ENCODE measurements at regions not wholly inside any gene's neighbourhood (a gene's known extent, or its start where the extent isn't known, plus 50 kb on each side); places are given as distances from the start of the nearest gene placed in this dataset.
A peak's percentile ranks its signal among the peaks of the same experiment; 100 is the strongest.

DNA sequence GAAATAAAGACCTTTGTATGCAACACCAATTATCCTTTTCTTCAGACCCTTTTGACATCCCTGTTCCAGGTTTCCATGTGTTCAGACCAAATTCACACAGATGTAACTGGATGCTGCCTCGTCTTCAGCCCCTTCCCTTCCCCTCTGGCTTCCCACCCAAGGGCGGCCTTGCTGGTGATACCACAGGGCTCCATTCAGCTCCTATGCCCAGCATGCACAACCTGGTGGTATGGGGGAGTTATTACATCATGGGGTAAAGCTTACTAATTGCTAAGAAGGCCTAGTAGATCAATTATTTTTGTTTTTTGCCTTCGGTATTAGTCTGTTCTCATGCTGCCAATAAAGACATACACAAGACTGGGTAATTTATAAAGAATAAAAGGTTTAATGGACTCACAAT is 317.0 kb upstream of the CXXC4 start:
- no peak for DNase-seq

DNA sequence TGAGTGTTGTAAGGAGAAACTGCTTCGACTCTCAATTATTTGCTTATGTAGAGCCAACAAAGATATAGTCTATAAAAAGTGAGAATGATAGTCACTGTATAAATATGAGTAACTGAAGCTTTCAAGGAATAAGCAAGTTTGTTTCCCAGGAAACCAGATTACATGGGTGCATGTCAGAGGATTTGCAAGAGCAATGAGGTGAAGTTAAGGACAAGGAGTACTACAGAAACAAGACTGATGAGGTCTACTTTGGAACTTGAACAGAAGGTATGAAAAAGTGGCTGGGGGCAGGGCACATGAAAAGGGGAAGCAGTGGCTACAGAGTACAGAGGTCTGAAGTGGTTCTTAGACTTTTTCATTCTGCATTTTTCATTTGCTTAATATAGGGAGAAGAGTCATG is 321.0 kb upstream of the CXXC4 start:
- DNase-seq: no peak

DNA sequence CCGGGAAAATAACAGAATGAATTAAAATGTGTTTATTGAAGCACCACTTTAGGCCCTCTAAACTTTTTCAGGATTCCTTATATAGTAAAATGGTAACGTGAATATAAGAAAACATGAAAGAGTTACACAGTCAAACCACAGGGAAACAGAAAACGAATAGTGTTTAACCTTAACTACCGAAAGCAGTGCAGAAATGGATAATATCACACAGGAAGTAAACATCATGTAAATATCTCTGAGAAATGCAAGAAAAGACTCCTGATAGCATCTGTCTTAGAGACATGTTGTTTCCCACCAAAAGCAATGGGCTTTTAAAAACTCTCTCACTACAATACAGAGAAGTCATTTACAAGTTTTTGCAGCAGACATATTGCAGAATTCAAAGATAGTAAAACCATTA is 323.9 kb upstream of the CXXC4 start:
- no peak for DNase-seq

DNA sequence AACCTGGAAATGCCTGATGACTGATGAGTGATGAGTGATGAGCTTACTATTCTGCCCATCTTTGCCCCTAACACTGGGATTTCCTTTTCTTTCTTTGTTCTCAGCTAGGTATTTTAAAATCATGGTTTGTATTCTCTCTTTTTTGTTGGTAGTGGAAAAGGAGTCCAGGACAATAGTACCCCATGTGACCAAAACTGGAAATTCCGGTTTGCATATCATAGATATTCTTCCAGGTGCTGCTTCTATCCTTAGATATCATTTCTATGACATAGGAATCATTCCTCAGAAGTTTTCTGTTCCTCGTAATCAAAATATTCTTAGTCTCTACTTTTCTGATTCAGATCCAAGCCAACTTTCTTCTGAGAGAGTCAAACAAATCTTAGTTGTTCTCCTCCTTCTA is 320.5 kb upstream of the TET2 start:
- DNase-seq: no peak

DNA sequence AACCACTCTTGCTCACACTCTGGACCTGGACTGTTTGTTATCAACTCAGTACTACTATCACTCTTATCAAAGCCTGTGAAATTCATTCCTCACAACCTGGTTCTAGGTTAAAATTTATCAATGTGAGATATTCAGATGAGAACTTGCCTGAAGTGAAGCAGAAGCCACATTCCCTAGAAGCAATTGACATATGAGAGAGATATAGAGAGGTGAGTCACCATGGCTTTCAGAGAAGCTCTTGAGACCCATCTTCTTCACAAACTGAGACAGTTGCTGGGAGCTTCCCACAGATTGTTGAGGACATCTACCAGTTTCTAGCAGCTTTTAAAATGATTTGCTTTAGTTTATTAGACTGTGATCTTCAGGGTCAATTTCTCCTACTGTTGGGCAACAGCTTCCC is 316.9 kb upstream of the TET2 start:
- no peak for DNase-seq

DNA sequence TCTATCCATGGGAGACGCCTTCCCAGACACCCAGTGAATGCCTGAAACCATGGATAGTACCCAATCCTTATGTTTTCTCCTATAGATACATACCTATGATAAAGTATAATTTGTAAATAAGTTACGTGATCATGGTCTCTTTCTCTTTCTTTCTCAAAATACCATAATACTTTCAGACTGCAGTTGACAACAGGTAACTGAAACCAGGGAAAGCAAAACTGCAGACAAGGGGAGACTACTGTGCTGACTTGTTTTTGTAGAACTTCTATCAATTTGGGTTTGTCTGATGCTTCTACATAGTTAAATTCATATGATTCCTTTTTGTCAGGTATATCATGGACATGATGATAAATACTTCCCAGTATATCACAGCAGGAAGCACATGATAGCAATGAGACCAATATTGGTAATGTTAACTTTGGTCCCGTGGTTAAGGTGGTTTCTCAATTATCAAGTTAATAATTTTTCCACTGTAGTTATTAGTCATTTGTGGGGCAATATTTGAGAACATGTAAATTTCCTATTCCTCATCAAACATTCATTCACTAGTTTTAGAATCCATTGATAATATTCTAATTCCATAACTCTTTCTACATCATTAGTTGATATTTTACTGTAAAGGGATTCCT is 298.0 kb upstream of the TET2 start:
- no peak for DNase-seq

DNA sequence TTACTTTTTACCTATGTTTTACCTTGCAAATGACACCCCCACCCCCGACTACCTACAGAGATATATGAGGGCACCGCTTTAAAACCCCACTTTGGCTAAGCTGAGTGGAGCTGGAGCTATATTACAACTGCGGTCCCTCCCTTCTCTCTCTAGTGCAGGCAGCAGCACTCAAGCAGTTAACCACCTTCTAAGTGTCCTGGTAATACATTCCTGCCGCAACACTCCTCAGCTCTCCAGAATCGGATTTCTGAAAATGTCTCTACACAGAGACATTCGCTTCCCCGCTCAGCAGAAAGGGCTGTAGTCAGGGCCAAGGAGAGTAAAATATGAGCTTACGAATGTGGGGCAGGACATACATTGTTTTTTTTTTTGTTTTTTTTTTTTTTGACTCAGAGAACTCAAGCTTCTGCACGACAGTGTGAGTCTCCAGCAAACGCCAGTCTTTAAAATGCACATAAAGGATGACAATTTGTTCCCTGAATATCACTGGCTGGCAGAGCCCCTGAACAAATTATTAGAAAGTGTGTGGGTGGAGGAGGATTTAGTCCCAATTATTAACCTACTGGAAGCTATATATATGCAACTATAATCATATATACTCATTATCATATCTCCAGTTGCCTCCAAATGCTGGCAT is 287.0 kb upstream of the TET2 start:
- DNase-seq: no peak

DNA sequence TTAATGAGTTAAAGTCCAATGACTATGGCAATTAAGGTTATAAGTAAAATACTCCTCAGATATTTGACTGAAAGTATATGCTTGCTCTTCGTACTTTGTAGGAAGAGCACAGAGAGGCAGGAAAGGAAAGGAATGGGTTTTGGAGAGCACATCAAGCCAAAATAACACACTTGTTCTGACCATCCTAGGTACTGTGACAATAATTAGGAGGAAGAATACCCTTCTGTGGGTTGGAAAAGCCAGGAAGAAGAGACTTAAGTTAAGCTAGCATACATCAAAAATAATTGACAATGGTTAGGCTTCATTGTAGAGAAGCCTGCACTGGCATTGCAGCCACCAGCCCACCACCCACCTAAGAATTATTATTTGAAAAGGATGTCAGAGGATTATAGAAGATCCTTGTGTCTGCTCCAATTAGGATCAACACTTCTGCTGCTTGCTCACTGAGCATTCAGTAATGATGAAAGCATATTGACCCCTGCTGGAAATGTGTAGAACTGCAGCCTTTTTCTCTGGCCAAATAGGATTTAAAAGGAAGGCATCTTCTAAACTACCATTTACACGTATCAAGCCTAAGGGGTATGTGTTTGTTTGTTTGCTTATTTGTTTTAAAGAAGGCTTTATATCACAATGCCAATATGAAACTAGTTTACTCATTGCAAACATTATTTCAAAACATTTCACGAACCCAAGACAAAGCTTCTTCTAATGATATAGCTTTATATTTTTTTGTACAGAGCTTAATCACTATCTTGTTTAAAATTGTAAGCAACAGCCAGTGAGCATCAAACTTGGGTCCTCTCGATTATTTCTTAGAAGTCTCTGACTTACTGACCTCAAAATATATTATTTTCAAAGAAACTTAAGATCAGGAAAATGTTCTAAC is 286.2 kb upstream of the TET2 start:
- peak; percentile 77 for DNase-seq

DNA sequence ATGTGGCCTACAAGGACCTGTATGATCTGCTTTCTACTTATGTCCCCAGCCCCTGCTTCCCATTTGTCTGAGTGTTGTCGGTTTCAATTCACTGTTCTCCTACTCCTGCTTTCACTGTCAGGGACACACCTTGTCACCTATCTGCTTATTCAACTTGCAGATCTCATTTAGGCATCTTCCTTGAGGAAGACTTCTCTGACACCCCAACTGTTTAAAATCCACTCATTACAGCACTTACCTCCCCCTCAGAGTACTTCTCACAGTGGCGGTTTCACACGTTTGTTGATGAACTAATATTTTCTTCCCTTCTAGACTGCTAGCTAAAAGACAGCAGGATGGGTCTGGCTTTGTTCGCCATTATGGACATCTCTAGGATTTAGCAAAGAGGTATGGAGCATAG is 279.9 kb upstream of the TET2 start:
- DNase-seq: no peak

DNA sequence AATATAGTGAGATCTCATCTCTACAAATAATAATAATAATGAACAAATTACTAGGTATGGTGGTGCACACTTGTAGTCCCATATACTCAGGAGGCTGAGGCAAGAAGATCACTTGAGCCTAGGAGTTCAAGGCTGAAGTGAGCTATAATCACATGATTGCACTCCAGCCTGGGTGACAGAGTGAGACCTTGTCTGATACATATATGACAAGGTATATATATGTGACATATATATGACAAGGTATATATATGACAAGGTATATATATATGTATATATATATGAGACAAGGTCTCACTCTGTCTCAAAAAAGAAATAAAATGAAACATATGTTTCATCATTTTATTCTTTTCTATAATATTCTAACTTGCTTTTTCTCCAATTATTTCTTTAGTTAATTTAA is 278.1 kb upstream of the TET2 start:
- no peak for DNase-seq

DNA sequence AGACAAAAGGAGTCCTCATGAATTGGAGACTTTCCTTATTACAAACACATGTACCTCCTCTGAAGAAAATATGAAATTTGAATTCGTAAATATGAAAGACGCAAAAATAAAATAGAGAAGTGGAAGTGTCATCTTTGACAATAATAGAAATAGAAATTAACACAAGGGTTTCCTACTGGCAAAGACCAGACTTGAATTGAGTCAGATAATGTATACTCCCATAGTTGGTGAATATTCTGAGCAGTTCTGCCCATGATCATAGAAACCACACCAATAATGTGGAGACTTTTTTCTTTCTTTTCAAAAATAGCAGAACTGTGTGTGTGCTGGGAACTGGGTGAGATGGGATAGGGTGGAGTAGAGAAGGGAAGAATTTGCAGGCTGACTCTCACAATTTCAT is 277.7 kb upstream of the TET2 start:
- no peak for DNase-seq

DNA sequence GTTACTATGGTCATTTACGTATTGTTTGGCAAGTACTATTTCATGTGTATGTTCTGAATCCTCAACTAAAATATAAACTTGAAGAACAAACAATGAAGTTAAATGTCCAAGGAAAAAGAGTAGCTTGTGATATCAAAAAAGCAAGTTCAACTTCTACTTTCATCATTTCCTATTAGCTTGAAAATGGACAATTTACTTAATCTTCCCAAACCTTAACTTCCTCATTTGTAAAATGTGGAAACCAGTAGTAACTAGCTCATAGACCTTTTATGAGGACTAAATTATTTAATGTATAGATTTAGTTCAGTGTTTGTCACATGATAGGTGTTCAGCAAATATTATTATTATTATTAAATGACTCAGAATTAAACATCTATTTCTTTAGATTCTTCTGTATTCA is 276.8 kb upstream of the TET2 start:
- no peak for DNase-seq

DNA sequence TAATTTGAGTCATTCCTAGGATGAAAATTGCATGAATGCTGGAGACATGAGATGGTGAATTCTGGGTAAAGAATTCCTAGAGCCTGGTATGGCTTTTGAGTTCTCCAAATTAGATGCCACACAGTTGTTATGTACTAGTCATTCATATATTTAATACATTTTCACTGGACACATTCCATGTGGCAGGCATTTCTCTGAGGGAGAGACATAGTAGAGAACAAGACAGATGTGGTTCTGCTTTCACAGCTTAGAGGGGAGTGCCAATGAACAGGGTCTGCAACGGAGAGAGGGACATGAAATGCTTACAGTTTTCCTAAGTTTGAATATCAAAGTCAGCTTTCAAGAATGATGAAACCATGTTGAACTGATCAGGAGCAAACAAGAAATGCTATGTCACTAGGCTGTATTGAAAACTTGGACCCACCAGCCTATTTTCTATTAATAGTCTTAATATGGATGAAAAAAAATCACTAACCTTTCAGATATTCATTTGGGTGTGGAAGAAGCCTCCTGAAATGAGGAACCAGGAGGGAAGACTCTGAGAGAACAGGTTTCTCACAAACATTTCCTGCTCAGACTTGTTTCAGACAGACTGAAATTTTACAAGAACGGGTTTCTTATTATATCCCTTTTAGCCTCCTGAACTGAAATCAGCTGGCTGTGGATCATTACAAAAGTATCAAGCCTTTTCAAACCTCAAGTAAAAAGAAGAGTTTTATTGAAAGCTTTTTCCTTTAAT is 276.0 kb upstream of the TET2 start:
- DNase-seq: no peak

DNA sequence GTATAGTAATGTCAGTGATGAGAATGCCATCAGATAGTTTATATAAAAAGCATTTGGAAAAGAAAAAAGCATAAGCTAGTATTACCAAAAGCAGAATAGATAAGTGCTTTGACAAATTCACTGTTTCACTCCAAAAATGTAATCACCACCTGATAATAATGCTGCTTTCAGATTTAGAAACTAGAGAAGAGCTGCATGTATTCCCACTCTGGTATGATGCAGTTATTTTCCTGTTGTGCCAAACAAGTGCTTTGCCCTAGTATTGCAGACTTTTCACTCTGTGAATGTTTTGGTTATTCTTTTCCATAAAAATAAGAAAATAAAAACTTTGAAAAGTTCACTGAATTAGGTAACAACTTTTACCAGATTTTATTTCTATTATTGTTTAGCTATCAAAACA is 267.7 kb upstream of the TET2 start:
- DNase-seq: no peak

DNA sequence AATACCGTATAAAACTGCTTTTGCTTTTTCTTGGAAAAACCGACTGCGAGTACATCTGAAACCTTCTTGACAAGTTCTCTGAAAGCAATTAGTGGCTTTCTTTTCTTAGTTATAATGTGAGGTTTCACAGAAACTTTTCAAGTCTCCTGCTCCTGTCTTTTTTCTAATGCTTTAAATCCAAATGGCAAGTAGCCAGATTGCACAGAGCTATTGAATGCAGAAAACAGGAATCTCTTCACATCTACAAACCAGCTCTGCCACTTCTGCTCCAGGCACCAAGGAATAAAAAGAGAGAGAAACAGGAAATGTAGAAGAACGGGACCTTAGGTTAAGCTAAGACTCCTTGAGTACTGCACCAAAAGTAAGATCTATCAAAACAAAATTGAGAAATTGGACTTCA is 267.3 kb upstream of the TET2 start:
- DNase-seq: no peak

DNA sequence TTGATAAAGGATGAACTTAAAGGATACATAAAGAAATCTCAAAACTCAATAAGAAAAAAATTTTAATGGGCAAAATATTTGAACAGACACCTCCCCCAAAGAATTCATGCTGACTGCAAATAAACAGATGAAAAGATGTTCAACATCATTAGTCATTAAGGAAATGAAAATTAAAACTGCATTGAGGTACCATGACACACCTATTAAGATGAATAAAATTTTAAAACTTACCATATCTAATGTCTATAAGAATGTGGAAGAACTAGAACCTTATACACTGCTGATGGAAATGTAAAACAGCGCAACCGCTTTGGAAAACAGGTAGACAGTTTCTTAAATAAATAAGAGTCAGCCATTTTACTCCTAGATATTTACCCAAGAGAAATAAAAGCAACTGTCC is 266.8 kb upstream of the TET2 start:
- DNase-seq: no peak

DNA sequence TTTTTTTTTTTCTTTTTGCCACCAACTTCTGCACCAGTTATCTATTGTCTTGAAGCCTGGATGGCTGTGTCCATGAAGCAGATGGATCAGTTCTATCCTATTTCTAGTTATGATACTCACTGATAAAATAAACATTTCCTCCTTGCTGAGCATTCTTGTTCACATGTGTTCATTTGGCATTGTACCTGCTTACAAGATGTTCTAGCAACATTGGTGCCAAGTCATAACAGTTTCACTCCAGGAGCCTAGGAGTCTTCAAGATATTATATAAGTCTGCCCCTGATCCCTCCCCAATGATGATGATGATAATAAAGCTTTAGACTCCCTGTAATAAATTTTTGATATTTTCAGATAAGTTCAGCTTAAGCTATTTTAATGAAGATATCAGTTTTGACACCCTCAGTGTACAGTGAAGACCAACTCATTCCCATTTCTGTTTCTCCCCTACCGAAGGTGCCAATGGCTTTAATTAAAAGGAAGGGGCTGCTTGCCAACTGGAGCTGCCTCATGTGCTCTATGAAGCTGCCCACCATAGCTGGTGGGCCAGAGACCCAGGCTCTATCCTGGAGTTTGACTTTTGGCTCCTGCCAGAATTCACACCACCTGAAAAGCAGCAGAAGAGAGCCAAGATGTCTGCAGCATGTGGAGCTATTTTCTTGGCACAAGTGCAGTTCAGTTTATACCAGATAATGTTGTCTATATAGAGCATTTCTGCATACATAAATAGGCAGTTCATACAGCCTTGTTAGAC is 265.4 kb upstream of the TET2 start:
- no peak for DNase-seq

DNA sequence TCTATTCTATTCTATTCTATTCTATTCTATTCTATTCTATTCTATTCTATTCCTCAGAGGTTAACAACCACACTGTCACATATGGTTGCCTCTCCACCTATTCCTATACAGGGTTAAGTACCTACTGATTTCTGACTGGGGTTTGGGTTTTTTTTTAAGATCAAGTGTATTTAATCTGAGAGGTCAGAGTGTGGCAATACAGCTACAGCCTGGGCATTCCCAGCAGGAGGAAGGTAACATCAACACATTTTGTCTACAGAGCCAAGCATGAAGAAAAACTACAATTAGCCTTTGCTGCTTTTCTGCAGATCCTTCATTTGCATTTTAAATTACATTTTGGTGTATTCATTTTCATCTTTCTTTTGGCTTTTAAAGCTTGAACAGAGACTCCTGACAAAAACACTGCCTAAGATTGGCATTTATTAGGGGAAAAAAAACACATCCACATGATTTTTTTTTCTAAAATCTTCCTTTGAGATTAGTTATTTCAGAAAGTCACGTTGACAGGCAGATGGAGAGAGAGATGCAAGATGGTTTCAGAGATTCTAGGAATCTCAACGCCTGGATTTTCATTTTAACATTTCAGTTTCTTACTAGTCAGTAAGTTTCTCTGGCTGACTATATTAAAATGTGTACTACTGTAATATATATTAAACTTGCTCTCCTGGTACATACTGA is 255.9 kb upstream of the TET2 start:
- no peak for DNase-seq

DNA sequence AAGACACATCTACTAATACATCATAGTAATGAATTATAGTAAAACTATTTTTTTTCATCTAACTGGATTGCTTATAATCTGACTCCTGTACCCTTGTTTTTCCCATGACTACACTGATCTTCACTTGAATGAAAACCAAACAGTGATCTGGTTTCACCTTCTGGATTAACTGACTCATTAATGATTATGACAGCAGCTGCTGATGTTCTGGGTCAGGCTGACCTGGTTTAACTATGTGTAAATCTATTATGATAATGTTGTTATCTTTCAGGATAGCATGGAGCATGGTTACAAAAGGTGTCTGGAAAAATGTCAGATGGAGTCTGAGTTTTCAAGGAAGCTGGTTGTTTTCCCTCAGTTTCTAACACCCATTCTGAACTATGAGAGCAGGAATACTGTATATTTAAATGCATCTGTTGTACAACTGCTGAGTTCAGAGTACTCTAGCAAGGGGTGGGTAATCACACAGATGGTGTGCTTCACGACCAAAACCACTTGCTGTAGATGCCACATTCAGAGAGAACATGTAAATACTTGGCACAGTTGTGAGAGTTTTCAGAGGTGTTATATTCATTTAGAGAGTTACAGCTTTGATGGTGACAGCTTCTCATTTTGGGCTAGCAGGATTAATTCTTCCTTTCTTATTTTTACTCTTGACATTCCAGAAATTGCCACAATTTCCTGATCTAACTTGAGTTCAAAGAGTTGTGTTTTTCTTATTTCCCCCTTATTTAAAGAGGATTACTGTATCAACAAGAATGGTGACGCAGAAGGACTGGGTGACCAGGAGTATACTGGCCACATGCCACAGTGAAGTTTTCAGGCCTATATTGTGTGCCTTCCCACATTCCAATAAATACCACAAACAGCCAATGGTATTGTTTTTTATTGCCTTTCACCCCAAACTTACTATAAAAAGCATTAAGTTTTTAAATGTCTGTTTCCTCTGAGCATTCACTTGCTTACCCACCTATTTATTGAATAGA is 249.7 kb upstream of the TET2 start:
- no peak for DNase-seq

DNA sequence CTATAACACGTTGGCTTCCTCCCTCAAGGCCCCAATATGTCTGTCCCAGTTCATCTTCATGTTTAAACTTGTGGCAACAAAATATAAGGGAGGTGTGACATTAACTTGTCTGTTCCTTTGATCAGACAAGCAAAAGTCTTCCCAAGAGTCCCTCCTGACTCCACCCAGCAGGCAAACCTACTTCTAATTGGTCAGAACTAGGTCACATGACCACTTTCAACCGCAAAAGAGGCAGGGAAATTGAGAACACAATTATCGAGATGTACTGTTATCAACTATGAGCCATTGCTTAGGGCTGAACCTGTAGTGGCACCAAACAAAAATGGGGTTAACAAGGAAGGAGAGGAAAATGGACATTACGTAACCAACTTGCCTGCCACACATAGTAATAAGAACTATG is 246.8 kb upstream of the TET2 start:
- no peak for DNase-seq

DNA sequence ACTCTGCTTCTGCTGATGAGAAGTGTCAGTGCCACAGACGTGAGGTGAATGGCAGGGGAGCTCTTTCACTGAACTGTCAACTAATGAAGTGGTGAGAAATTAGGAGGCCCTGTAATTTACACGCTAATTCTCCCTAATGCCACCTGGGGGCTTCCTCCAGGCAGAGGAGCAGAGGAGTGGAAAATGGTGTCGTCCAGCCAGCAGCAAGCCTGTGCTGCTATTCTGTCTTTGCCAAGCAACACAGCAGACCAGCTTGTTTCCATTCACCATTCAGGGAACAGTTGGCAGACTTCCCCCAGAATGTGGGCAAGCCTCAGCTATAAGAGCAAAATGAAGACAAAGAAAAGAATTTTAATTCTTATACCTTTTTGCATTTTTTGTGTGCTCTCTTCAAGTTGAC is 245.2 kb upstream of the TET2 start:
- peak; percentile 22 for DNase-seq

All from hematopoietic multipotent progenitor cell treated with erythropoietin and hydrocortisone succinate and interleukin-3 and kit ligand, for 8 days (in vitro differentiated cells).